Peyer's patch (tissue), 4 donors: ENCODE measurements at regions not wholly inside any gene's neighbourhood (a gene's known extent, or its start where the extent isn't known, plus 50 kb on each side); places are given as distances from the start of the nearest gene placed in this dataset.

Experiments
- CTCF ChIP-seq, 6 experiments: fragments of 450-650 bp in 4 of 6; fragments of 200-600 bp in 2 of 6; sonication (generic) in 1 of 6; IDR thresholded peaks; one replicate each; pipeline ENCODE4 v1.5.1; 2017 to 2019; ENCODE audit warnings: antibody characterized with exemption in 6 of 6, mild to moderate bottlenecking in 3 of 6, moderate library complexity in 1 of 6
- POLR2A ChIP-seq, 2 donors: fragments of 450-650 bp; IDR thresholded peaks; one replicate each; pipeline ENCODE4 v1.5.1; 2017; ENCODE audit warnings: antibody characterized with exemption in 2 of 2, mild to moderate bottlenecking in 2 of 2, moderate library complexity in 2 of 2

DNA sequence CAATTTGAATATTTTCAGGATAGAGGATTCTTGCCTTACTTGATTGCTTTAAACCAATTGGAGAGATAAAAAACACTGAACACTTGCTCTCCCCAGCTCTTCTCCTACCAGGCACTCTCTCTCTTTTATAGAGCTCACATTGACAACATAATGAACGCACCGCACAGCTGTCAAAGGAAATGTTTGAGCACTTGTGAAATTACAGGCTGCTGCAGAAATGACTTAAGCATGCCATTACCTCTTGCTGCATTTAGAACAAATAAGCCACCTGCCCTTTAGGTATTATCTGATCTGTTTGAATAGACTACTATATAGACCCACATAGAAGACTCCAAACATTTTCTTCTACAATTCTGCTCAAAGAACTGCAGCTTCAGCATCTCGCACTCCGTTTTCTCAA is 227.7 kb downstream of the C4orf33 start:
- no peak for TF ChIP-seq CTCF (IDR thresholded peaks at IDR 0.05)
- TF ChIP-seq POLR2A (IDR thresholded peaks at IDR 0.05), result no peak
